H1 (cell line): ENCODE measurements at regions not wholly inside any gene's neighbourhood (a gene's known extent, or its start where the extent isn't known, plus 50 kb on each side); places are given as distances from the start of the nearest gene placed in this dataset.

Experiments
- CTCF ChIA-PET: fragments of 300-600 bp; sonication (Branson Sonifier 250); formaldehyde crosslinking; loops from one replicate; lab custom pipeline; 2021; ENCODE audit not compliant: partially characterized antibody; lab: Charles Lee
- POLR2A ChIA-PET: fragments of 300-600 bp; sonication (Branson Sonifier 250); formaldehyde crosslinking; loops from one replicate; lab custom pipeline; 2021; ENCODE audit warnings: inconsistent platforms; ENCODE audit not compliant: partially characterized antibody; lab: Charles Lee
- DNase-seq, 2 experiments: peaks; one replicate each; pipeline versions ENCODE4 v3.0.0 to v3.0.0-alpha.2; 2010 to 2022; ENCODE audit warnings: low spot score in 2 of 2, low read depth in 1 of 2, mixed read lengths in 1 of 2
- FAIRE-seq: peaks from 2 replicates; lab custom pipeline; 2011; peaks lifted over from hg19 to GRCh38; lab: Jason Lieb, UNC
- H2AFZ ChIP-seq: 2 replicates; pipeline ENCODE4 v1.8.1; 2012; ENCODE audit warnings: low read length, inconsistent platforms
- H2AK5ac ChIP-seq: 2 replicates; pipeline ENCODE4 v1.6.1; 2013; ENCODE audit warnings: low read depth, low read length
- H2BK120ac ChIP-seq: replicated peaks from 2 replicates; pipeline ENCODE3; 2013; ENCODE audit warnings: low read depth, low read length, inconsistent platforms
- H2BK12ac ChIP-seq: 2 replicates; pipeline ENCODE4 v1.6.1; 2013; ENCODE audit warnings: low read depth, low read length
- H2BK15ac ChIP-seq: 2 replicates; pipeline ENCODE4 v1.6.1; 2013; ENCODE audit warnings: low read length
- H2BK20ac ChIP-seq: 2 replicates; pipeline ENCODE4 v1.6.1; 2013; ENCODE audit warnings: low read length
- H2BK5ac ChIP-seq: 2 replicates; pipeline ENCODE4 v1.6.1; 2013; ENCODE audit warnings: low read depth, low read length
- H3K14ac ChIP-seq: 2 replicates; pipeline ENCODE4 v1.6.1; 2013; ENCODE audit warnings: inconsistent platforms; ENCODE audit not compliant: insufficient read length
- H3K18ac ChIP-seq: 2 replicates; pipeline ENCODE4 v1.6.1; 2013; ENCODE audit warnings: low read length; ENCODE audit errors: extremely low read depth
- H3K23ac ChIP-seq: 2 replicates; pipeline ENCODE4 v1.6.1; 2013; ENCODE audit warnings: inconsistent platforms; ENCODE audit not compliant: insufficient read length
- H3K23me2 ChIP-seq: 2 replicates; pipeline ENCODE4 v1.6.1; 2013; ENCODE audit warnings: low read depth, low read length
- H3K27ac ChIP-seq: 2 replicates; pipeline ENCODE4 v1.6.1; 2011; ENCODE audit warnings: low read depth, low read length, inconsistent platforms
- H3K27me3 ChIP-seq, 4 experiments: replicated peaks in 1 of 4; 1 replicate in 1 of 4; 2 replicates in 3 of 4; pipeline versions ENCODE4 v1.6.1 to v1.8.1; 2011 to 2013; ENCODE audit warnings: low read length in 3 of 4, mild to moderate bottlenecking in 3 of 4, inconsistent platforms in 2 of 4, mixed read lengths in 2 of 4, moderate library complexity in 1 of 4; ENCODE audit not compliant: control insufficient read depth in 3 of 4, insufficient read depth in 3 of 4; ENCODE audit errors: extremely low read depth in 1 of 4
- H3K36me3 ChIP-seq, 4 experiments: 2 replicates each; pipeline versions ENCODE4 v1.6.1 to v1.8.1; 2011 to 2013; ENCODE audit warnings: mild to moderate bottlenecking in 4 of 4, low read length in 3 of 4, moderate library complexity in 2 of 4, control low read depth in 1 of 4, inconsistent platforms in 1 of 4; ENCODE audit not compliant: insufficient read depth in 4 of 4, control insufficient read depth in 2 of 4
- H3K4ac ChIP-seq: replicated peaks from 2 replicates; pipeline ENCODE3; 2013; ENCODE audit warnings: low read length, low read depth, mixed read lengths, inconsistent platforms; ENCODE audit not compliant: insufficient read length
- H3K4me1 ChIP-seq, 4 experiments: replicated peaks in 1 of 4; 1 replicate in 1 of 4; 2 replicates in 3 of 4; pipeline versions ENCODE4 v1.6.1 to v1.8.1; 2011 to 2013; ENCODE audit warnings: low read length in 3 of 4, inconsistent platforms in 2 of 4, mixed read lengths in 1 of 4; ENCODE audit not compliant: insufficient read depth in 4 of 4, control insufficient read depth in 3 of 4
- H3K4me2 ChIP-seq, 2 experiments: 2 replicates each; pipeline versions ENCODE4 v1.6.1 to v1.8.1; 2011 to 2013; ENCODE audit warnings: low read depth in 2 of 2, low read length in 2 of 2, control low read depth in 1 of 2, inconsistent platforms in 1 of 2, mild to moderate bottlenecking in 1 of 2; ENCODE audit not compliant: insufficient read depth in 1 of 2
- H3K4me3 ChIP-seq, 4 experiments: fragments of 200-600, 300-600 bp in 1 of 4; sonication (generic), shearing (Covaris generic), sonication (Bioruptor Twin) in 1 of 4; 2 replicates each; pipeline versions ENCODE4 v1.5.1 to v1.8.1; 2011 to 2016; ENCODE audit warnings: low read length in 4 of 4, low read depth in 3 of 4, control low read depth in 2 of 4, inconsistent platforms in 2 of 4, mild to moderate bottlenecking in 2 of 4, mixed read lengths in 1 of 4, moderate library complexity in 1 of 4; ENCODE audit not compliant: insufficient read depth in 2 of 4; ENCODE audit errors: extremely low read depth in 1 of 4
- H3K56ac ChIP-seq: replicated peaks from 2 replicates; pipeline ENCODE3; 2013; ENCODE audit warnings: low read depth, mild to moderate bottlenecking, mixed read lengths, low read length, inconsistent platforms; ENCODE audit not compliant: insufficient read length
- H3K79me1 ChIP-seq: 2 replicates; pipeline ENCODE4 v1.6.1; 2013; ENCODE audit warnings: low read depth, low read length, control low read depth
- H3K79me2 ChIP-seq, 2 experiments: 2 replicates each; pipeline versions ENCODE4 v1.6.1 to v1.8.1; 2012 to 2013; ENCODE audit warnings: low read length in 2 of 2, mild to moderate bottlenecking in 2 of 2, inconsistent platforms in 1 of 2; ENCODE audit not compliant: insufficient read depth in 2 of 2, control insufficient read depth in 1 of 2
- H3K9ac ChIP-seq, 4 experiments: replicated peaks in 1 of 4; 1 replicate in 1 of 4; 2 replicates in 3 of 4; pipeline versions ENCODE4 v1.6.1 to v1.8.1; 2011 to 2013; ENCODE audit warnings: low read depth in 3 of 4, low read length in 3 of 4, control low read depth in 2 of 4, mild to moderate bottlenecking in 2 of 4, moderate library complexity in 2 of 4, inconsistent platforms in 1 of 4; ENCODE audit errors: extremely low read depth in 1 of 4
- H3K9me3 ChIP-seq, 2 experiments: 2 replicates each; pipeline versions ENCODE4 v1.6.1 to v1.8.1; 2012 to 2013; ENCODE audit warnings: mild to moderate bottlenecking in 2 of 2, moderate library complexity in 2 of 2, control low read depth in 1 of 2, inconsistent platforms in 1 of 2, low read depth in 1 of 2, low read length in 1 of 2, mixed read lengths in 1 of 2; ENCODE audit not compliant: insufficient read depth in 2 of 2
- H4K20me1 ChIP-seq, 2 experiments: replicated peaks in 1 of 2; 2 replicates each; pipeline versions ENCODE3 to v1.8.1; 2011 to 2013; ENCODE audit warnings: inconsistent platforms in 2 of 2, low read length in 2 of 2, mild to moderate bottlenecking in 1 of 2; ENCODE audit not compliant: insufficient read depth in 2 of 2, control insufficient read depth in 1 of 2
- H4K5ac ChIP-seq: 2 replicates; pipeline ENCODE4 v1.6.1; 2013; ENCODE audit warnings: low read length, low read depth, mixed read lengths, inconsistent platforms; ENCODE audit not compliant: insufficient read length
- H4K8ac ChIP-seq: 2 replicates; pipeline ENCODE4 v1.8.0; 2013; ENCODE audit warnings: mild to moderate bottlenecking, moderate library complexity, low read length, inconsistent platforms; ENCODE audit not compliant: insufficient read depth; ENCODE audit errors: extremely low read depth
- H4K91ac ChIP-seq: replicated peaks from 2 replicates; pipeline ENCODE3; 2013; ENCODE audit warnings: low read length, mixed read lengths, inconsistent platforms; ENCODE audit not compliant: insufficient read length
- CEBPB ChIP-seq: IDR thresholded peaks from 2 replicates; pipeline ENCODE4 v1.6.1; 2012; ENCODE audit warnings: low read depth, low read length
- CHD1 ChIP-seq: IDR thresholded peaks from 2 replicates; pipeline ENCODE4 v1.6.1; 2012; ENCODE audit warnings: low read depth, low read length, improper control_type of control experiment
- JUN ChIP-seq: IDR thresholded peaks from 2 replicates; pipeline ENCODE4 v1.6.1; 2011; ENCODE audit warnings: low read depth, mild to moderate bottlenecking, improper control_type of control experiment, low read length
- RBBP5 ChIP-seq: IDR thresholded peaks from 2 replicates; pipeline ENCODE4 v1.7.1; 2012; ENCODE audit warnings: low read depth, mild to moderate bottlenecking, inconsistent platforms, low read length, moderate library complexity, borderline replicate concordance
- SP2 ChIP-seq: IDR thresholded peaks from 2 replicates; pipeline ENCODE4 v1.6.1; 2012; ENCODE audit warnings: mild to moderate bottlenecking, low read length, inconsistent platforms
- TAF7 ChIP-seq: optimal IDR thresholded peaks from 2 replicates; pipeline ENCODE3; 2011; ENCODE audit warnings: low read depth, mild to moderate bottlenecking, inconsistent platforms, low read length, moderate library complexity, borderline replicate concordance
- WGBS, 2 experiments: shearing (Covaris generic) in 1 of 2; methylation state at CpG; one replicate each; pipeline versions ENCODE4 v1.1.6 to v1.1.7; 2013 to 2015; ENCODE audit warnings: low lambda C conversion rate in 2 of 2, mixed read lengths in 2 of 2, inconsistent platforms in 1 of 2, low coverage in 1 of 2, missing lambda C conversion rate in 1 of 2; ENCODE audit not compliant: insufficient replicate concordance in 2 of 2, insufficient coverage in 1 of 2, insufficient read length in 1 of 2; ENCODE audit errors: extremely low coverage in 1 of 2, missing lambda C conversion rate in 1 of 2; 5-methylcytosine and 5-hydroxymethylcytosine counted together

DNA sequence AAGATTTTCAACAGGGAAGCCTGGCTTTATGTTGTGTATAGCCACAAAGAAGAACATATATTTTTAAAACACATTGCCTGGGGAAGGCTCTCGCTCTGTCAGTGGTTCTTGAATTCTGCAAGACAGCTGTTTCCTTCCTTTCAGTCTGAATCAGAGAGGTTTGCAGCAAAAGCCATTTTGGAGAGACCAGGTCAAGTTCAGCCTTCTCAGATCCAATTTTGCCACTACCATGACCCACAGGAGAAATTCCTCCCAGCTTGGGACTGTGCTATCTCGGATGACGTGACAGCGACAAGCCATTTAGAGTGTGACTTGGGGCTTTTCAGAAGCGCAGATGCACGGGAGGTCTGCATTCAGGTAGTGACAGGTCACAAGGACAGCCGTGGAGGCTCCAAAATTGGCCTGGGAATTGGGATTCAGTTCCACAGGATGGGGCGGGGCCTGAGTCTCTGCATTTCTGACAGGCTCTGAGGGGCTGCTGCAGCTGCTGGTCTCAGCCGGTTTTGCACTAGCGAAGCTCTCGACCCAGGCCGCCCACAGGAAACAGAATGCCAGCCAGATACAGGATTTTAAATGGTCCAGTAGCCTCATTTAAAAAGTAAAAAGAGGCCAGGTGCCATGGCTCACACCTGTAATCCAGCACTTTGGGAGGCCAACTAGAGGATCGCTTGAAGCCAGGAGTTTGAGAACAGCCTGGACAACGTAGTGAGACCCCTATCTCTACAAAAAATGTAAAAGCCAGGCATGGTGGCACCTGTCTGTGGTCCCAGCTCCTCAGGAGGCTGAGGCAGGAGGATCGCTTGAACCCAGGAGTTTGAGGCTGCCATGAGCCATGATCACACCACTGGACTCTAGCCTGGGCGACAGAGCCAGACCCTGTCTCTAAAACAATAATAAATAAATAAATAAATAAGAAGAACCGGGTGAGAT is 196.6 kb upstream of the CIBAR2 start:
- no peak overlapping the region for H3K4me2 ChIP-seq
- no peaks in the 10 kb centered on the region for H3K36me3 ChIP-seq
- no peak overlapping the region for H4K91ac ChIP-seq
- no peak overlapping the region for H3K9ac ChIP-seq
- H2BK12ac ChIP-seq, result peak overlapping the region; percentile 17; the same call in 1 of the 2 replicates
- H4K20me1 ChIP-seq, result no peaks in the 10 kb centered on the region
- no peaks in the 10 kb centered on the region for H3K79me1 ChIP-seq
- peak overlapping the region; percentile 43; the same call in 1 of the 2 replicates for H2BK20ac ChIP-seq
- no peak for DNase-seq
- FAIRE-seq, result no peak
- CTCF ChIA-PET, result interaction anchor here (0.6 to 10.6 kb wide), 24 partner anchors 9 to 194 kb away, joined by 3 to 69 read pairs (median 4); no protein-coding TSS in a partner anchor
- TF ChIP-seq JUN (no peak), TAF7 (no peak), SP2 (no peak), RBBP5 (no peak), CHD1 (no peak), CEBPB (no peak)
- TF ChIP-seq, all 59 proteins: peak for 0
- no peak overlapping the region for H3K14ac ChIP-seq
- no peak overlapping the region for H3K27ac ChIP-seq
- H3K23ac ChIP-seq, result no peak overlapping the region
- H3K18ac ChIP-seq, result no peak overlapping the region
- WGBS, 2 experiments, result 91% methylated on average over 17 of the region's 17 CpGs; no CpG with 5 or more reads in 1 of the 2 experiments
- H3K23me2 ChIP-seq, result 0 out of 2 replicates have a peak, but pooled peaks cover 2% of the 10 kb centered on the region
- H2AFZ ChIP-seq, result no peak overlapping the region
- no peaks in the 10 kb centered on the region for H3K79me2 ChIP-seq
- H2BK15ac ChIP-seq, result peak overlapping the region; percentile 88; the same call in 1 of the 2 replicates
- H3K4me3 ChIP-seq, result no peak overlapping the region
- no peak overlapping the region for H3K56ac ChIP-seq
- H4K5ac ChIP-seq, result no peak overlapping the region
- peak overlapping the region; percentile 95; the same call in 1 of the 2 replicates for H2AK5ac ChIP-seq
- 0 out of 7 replicates have a peak, but pooled peaks cover 0 to 4% (median 0%) of the 10 kb centered on the region in 4 experiments for H3K27me3 ChIP-seq
- H2BK5ac ChIP-seq, result no peak overlapping the region; the same call in 1 of the 2 replicates
- no peaks in the 10 kb centered on the region; a peak in 1 of 4 replicates for H3K9me3 ChIP-seq
- POLR2A ChIA-PET, result interaction anchor here (1.0 kb wide), 1 partner anchor 10 kb away, joined by 3 read pairs; no protein-coding TSS in a partner anchor
- H3K4me1 ChIP-seq, result peaks cover 7 to 43% (median 36%) of the 10 kb centered on the region in 4 experiments
- no peak overlapping the region for H4K8ac ChIP-seq
- no peak overlapping the region for H2BK120ac ChIP-seq
- no peak overlapping the region for H3K4ac ChIP-seq
